Omental fat pad (tissue), 3 donors: ENCODE measurements at regions not wholly inside any gene's neighbourhood (a gene's known extent, or its start where the extent isn't known, plus 50 kb on each side); places are given as distances from the start of the nearest gene placed in this dataset.

Experiments
- ATAC-seq: fragments of 150-250 bp; one replicate; pipeline ENCODE4 v1.9.1; 2016; ENCODE audit warnings: mild to moderate bottlenecking, moderate library complexity; ENCODE audit not compliant: low FRiP score
- DNase-seq: peaks from one replicate; pipeline ENCODE4 v3.0.0-alpha.2; 2019; ENCODE audit warnings: low spot score
- CTCF ChIP-seq, 3 donors: fragments of 450-650 bp; IDR thresholded peaks; one replicate each; pipeline ENCODE4 v1.5.1; 2016 to 2017; ENCODE audit warnings: antibody characterized with exemption in 3 of 3, mild to moderate bottlenecking in 3 of 3, moderate library complexity in 2 of 3

- no peak for DNase-seq
- no peak for ATAC-seq
- TF ChIP-seq CTCF (IDR thresholded peaks at IDR 0.05): no peak
Observed at GRCh38 chr10:128850647-128851046, 616.4 kb upstream of the MGMT start.

GRCh38 chr10:128851281-128851680 is 615.8 kb upstream of the MGMT start:
- ATAC-seq: no peak
- DNase-seq: no peak
- no peak for TF ChIP-seq CTCF (IDR thresholded peaks at IDR 0.05)

- DNase-seq (no peak), ATAC-seq (no peak)
- TF ChIP-seq CTCF (IDR thresholded peaks at IDR 0.05): no peak
Observed at GRCh38 chr10:128851726-128852125, 615.3 kb upstream of the MGMT start.

- ATAC-seq (no peak), DNase-seq (no peak)
- TF ChIP-seq CTCF (IDR thresholded peaks at IDR 0.05): no peak
Observed at GRCh38 chr10:128852449-128852848, 614.6 kb upstream of the MGMT start.

- ATAC-seq (no peak), DNase-seq (no peak)
- TF ChIP-seq CTCF (IDR thresholded peaks at IDR 0.05): no peak
Observed at GRCh38 chr10:128852902-128853301, 614.1 kb upstream of the MGMT start.

GRCh38 chr10:128853537-128853936 is 613.5 kb upstream of the MGMT start:
- no peak for ATAC-seq
- TF ChIP-seq CTCF (IDR thresholded peaks at IDR 0.05): no peak
- DNase-seq: no peak

GRCh38 chr10:128854204-128854603 is 612.8 kb upstream of the MGMT start:
- DNase-seq (no peak), ATAC-seq (no peak)

More at GRCh38 chr10:128854204-128854603, 612.8 kb upstream of the MGMT start:
- no peak for TF ChIP-seq CTCF (IDR thresholded peaks at IDR 0.05)
